Loucy (cell line): ENCODE measurements at regions not wholly inside any gene's neighbourhood (a gene's known extent, or its start where the extent isn't known, plus 50 kb on each side); places are given as distances from the start of the nearest gene placed in this dataset.

Experiments used
- H2AFZ ChIP-seq: fragments of 200-600 bp; sonication (generic); 2 replicates; pipeline ENCODE4 v1.6.0; 2016; ENCODE audit warnings: antibody characterized with exemption, mild to moderate bottlenecking, low read length, moderate library complexity
- H3F3A ChIP-seq: fragments of 200-600 bp; 2 replicates; pipeline ENCODE4 v1.6.0; 2016; ENCODE audit warnings: antibody characterized with exemption, low read depth, mild to moderate bottlenecking
- H3K27me3 ChIP-seq: fragments of 200-600 bp; sonication (generic); 2 replicates; pipeline ENCODE4 v1.6.1; 2014; ENCODE audit warnings: low read length, mild to moderate bottlenecking; ENCODE audit not compliant: insufficient read depth, poor library complexity, severe bottlenecking
- H3K36me3 ChIP-seq: fragments of 200-600 bp; sonication (generic); 2 replicates; pipeline ENCODE4 v1.6.1; 2016; ENCODE audit warnings: low read length; ENCODE audit not compliant: insufficient read depth
- H3K4me1 ChIP-seq: fragments of 200-600 bp; sonication (generic); 2 replicates; pipeline ENCODE4 v1.5.1; 2014; ENCODE audit warnings: low read length, mild to moderate bottlenecking; ENCODE audit not compliant: insufficient read depth, poor library complexity, severe bottlenecking
- H3K4me2 ChIP-seq: fragments of 200-600 bp; sonication (generic); 2 replicates; pipeline ENCODE4 v1.6.0; 2014; ENCODE audit warnings: antibody characterized with exemption, low read length, low read depth, mild to moderate bottlenecking; ENCODE audit not compliant: poor library complexity, severe bottlenecking
- H3K4me3 ChIP-seq: fragments of 200-600 bp; sonication (generic); 2 replicates; pipeline ENCODE4 v1.5.1; 2014; ENCODE audit warnings: low read length, mild to moderate bottlenecking, mixed read lengths; ENCODE audit not compliant: poor library complexity, severe bottlenecking
- H3K79me2 ChIP-seq: fragments of 200-600 bp; sonication (generic); 2 replicates; pipeline ENCODE4 v1.6.1; 2014; ENCODE audit warnings: low read length; ENCODE audit not compliant: insufficient read depth
- H3K9ac ChIP-seq: fragments of 200-600 bp; sonication (generic); 2 replicates; pipeline ENCODE4 v1.6.0; 2014; ENCODE audit warnings: mild to moderate bottlenecking, low read depth, low read length, moderate library complexity; ENCODE audit not compliant: poor library complexity, severe bottlenecking
- H3K9me2 ChIP-seq: fragments of 200-600 bp; sonication (generic); replicated peaks from 2 replicates; pipeline ENCODE4 v1.6.1; 2016; ENCODE audit warnings: low read depth, low read length, mixed read lengths
- H3K9me3 ChIP-seq: fragments of 200-600 bp; sonication (generic); 2 replicates; pipeline ENCODE4 v1.6.1; 2014; ENCODE audit warnings: mild to moderate bottlenecking, antibody characterized with exemption, low read length, low read depth; ENCODE audit not compliant: insufficient read depth
- H4K20me1 ChIP-seq: fragments of 200-600 bp; sonication (generic); 2 replicates; pipeline ENCODE4 v1.6.0; 2014; ENCODE audit warnings: antibody characterized with exemption, low read length, mild to moderate bottlenecking; ENCODE audit not compliant: insufficient read depth, poor library complexity, severe bottlenecking
- CTCF ChIP-seq: fragments of 200-600 bp; sonication (generic); conservative IDR thresholded peaks from 2 replicates; pipeline ENCODE4 v1.5.1; 2014; ENCODE audit warnings: mild to moderate bottlenecking, antibody characterized with exemption, low read length
- EZH2phosphoT487 ChIP-seq: fragments of 200-600 bp; IDR thresholded peaks from 2 replicates; pipeline ENCODE4 v1.6.1; 2018; ENCODE audit warnings: antibody characterized with exemption, mild to moderate bottlenecking, moderate library complexity, borderline replicate concordance

GRCh38 chr1:82321794-82322193, 521.1 kb downstream of the ADGRL2 start:
- no peak overlapping the region for H3K4me2 ChIP-seq
- no peaks in the 10 kb centered on the region for H3K9me3 ChIP-seq
- H3K4me1 ChIP-seq = no peaks in the 10 kb centered on the region
- no peaks in the 10 kb centered on the region for H3K9me2 ChIP-seq
- no peaks in the 10 kb centered on the region for H3K27me3 ChIP-seq
- H3F3A ChIP-seq = no peaks in the 10 kb centered on the region
- H3K79me2 ChIP-seq = no peaks in the 10 kb centered on the region
- no peak overlapping the region for H2AFZ ChIP-seq
- TF ChIP-seq CTCF (no peak), EZH2phosphoT487 (no peak)
- H4K20me1 ChIP-seq = no peaks in the 10 kb centered on the region
- no peaks in the 10 kb centered on the region for H3K36me3 ChIP-seq
- H3K9ac ChIP-seq = no peak overlapping the region
- no peak overlapping the region for H3K4me3 ChIP-seq

- Histone ChIP-seq H3K36me3 (no peaks in the 10 kb centered on the region), H3K9me2 (no peaks in the 10 kb centered on the region), H3K79me2 (no peaks in the 10 kb centered on the region), H3K9me3 (no peaks in the 10 kb centered on the region), H4K20me1 (no peaks in the 10 kb centered on the region), H3K4me1 (no peaks in the 10 kb centered on the region), H3K4me2 (no peak overlapping the region), H3K27me3 (no peaks in the 10 kb centered on the region), H3K9ac (no peak overlapping the region), H2AFZ (no peak overlapping the region), H3F3A (no peaks in the 10 kb centered on the region), H3K4me3 (no peak overlapping the region)
- TF ChIP-seq EZH2phosphoT487 = no peak
- no peak for TF ChIP-seq CTCF
Measured at GRCh38 chr1:82319546-82319945, 518.8 kb downstream of the ADGRL2 start.

GRCh38 chr1:82318921-82319320, 518.2 kb downstream of the ADGRL2 start:
- no peak overlapping the region for H3K9ac ChIP-seq
- TF ChIP-seq CTCF (no peak), EZH2phosphoT487 (no peak)
- no peaks in the 10 kb centered on the region for H3K79me2 ChIP-seq
- no peak overlapping the region for H3K4me2 ChIP-seq
- H3K4me1 ChIP-seq = no peaks in the 10 kb centered on the region
- H3K36me3 ChIP-seq = no peaks in the 10 kb centered on the region
- no peak overlapping the region for H3K4me3 ChIP-seq
- no peaks in the 10 kb centered on the region for H3F3A ChIP-seq
- H4K20me1 ChIP-seq = no peaks in the 10 kb centered on the region
- no peak overlapping the region for H2AFZ ChIP-seq
- H3K27me3 ChIP-seq = no peaks in the 10 kb centered on the region
- H3K9me3 ChIP-seq = no peaks in the 10 kb centered on the region
- H3K9me2 ChIP-seq = no peaks in the 10 kb centered on the region
